K562 (cell line): ENCODE measurements at regions not wholly inside any gene's neighbourhood (a gene's known extent, or its start where the extent isn't known, plus 50 kb on each side); places are given as distances from the start of the nearest gene placed in this dataset.

Source experiments
- ATAC-seq: fragments of 200-7000 bp; cut with Tn5 transposase; 3 replicates; pipeline ENCODE4 v1.9.1; 2020; ENCODE audit warnings: moderate library complexity
- BruUV-seq: library from RNA; stranded (reverse); fragments of 400-500 nt; replicated peaks from 2 replicates; lab custom pipeline; 2021; lab: Mats Ljungman, UMichigan
- CTCF ChIA-PET: fragments of 300-600 bp; formaldehyde crosslinking; extraction: SDS; loops from one replicate; lab custom pipeline; 2021; ENCODE audit warnings: low intra/inter-chr PET ratio; lab: Yijun Ruan, JAX
- POLR2A ChIA-PET: fragments of 300-600, 350-650 bp; sonication (Branson Sonifier 250); formaldehyde crosslinking; extraction: SDS; loops from one replicate; lab custom pipeline; 2021; ENCODE audit warnings: antibody characterized with exemption, inconsistent platforms; lab: Yijun Ruan, JAX
- DNase-seq, 4 experiments: peaks; one replicate each; pipeline versions ENCODE4 v3.0.0 to v3.0.0-alpha.2; 2011 to 2018; ENCODE audit warnings: low spot score in 3 of 4, mixed read lengths in 3 of 4; ENCODE audit errors: extremely low read depth in 1 of 4
- FAIRE-seq: peaks from 2 replicates; lab custom pipeline; 2011; peaks lifted over from hg19 to GRCh38; lab: Jason Lieb, UNC
- H2AFZ ChIP-seq: 2 replicates; pipeline ENCODE4 v1.6.0; 2011; ENCODE audit warnings: low read depth, low read length, control low read depth, inconsistent platforms
- H3K27ac ChIP-seq: fragments of 200-600 bp; 3 replicates; pipeline ENCODE4 v1.8.0; 2011; ENCODE audit warnings: low read depth, mild to moderate bottlenecking, control low read depth, inconsistent platforms, low read length, moderate library complexity, mixed read lengths; ENCODE audit errors: extremely low read depth
- H3K27me3 ChIP-seq, 2 experiments: fragments of 300-600 bp in 1 of 2; 2 replicates in 1 of 2; 3 replicates in 1 of 2; pipeline versions ENCODE4 v1.6.0 to v1.8.0; 2011; ENCODE audit warnings: inconsistent platforms in 2 of 2, low read length in 2 of 2, mild to moderate bottlenecking in 1 of 2, mixed read lengths in 1 of 2, moderate library complexity in 1 of 2; ENCODE audit not compliant: control insufficient read depth in 2 of 2, insufficient read depth in 2 of 2
- H3K36me3 ChIP-seq: fragments of 300-600 bp; 3 replicates; pipeline ENCODE4 v1.8.0; 2011; ENCODE audit warnings: mild to moderate bottlenecking, low read length, inconsistent platforms; ENCODE audit not compliant: control insufficient read depth, insufficient read depth
- H3K4me1 ChIP-seq, 2 experiments: fragments of 200-600 bp in 1 of 2; replicated peaks in 1 of 2; 2 replicates in 1 of 2; 3 replicates in 1 of 2; pipeline versions ENCODE4 v1.5.1 to v1.8.0; 2011; ENCODE audit warnings: inconsistent platforms in 2 of 2, low read length in 2 of 2, mild to moderate bottlenecking in 1 of 2, mixed read lengths in 1 of 2, moderate library complexity in 1 of 2; ENCODE audit not compliant: control insufficient read depth in 2 of 2, insufficient read depth in 2 of 2
- H3K4me2 ChIP-seq: 2 replicates; pipeline ENCODE4 v1.6.1; 2011; ENCODE audit warnings: low read length, control low read depth, inconsistent platforms, mixed read lengths; ENCODE audit not compliant: insufficient read depth
- H3K4me3 ChIP-seq: fragments of 200-600 bp; sonication (generic), shearing (Covaris generic); 2 replicates; pipeline ENCODE4 v1.5.1; 2016; ENCODE audit warnings: control low read depth, inconsistent platforms
- H3K79me2 ChIP-seq: fragments of 200-600 bp; 3 replicates; pipeline ENCODE4 v1.8.0; 2011; ENCODE audit warnings: low read length, inconsistent platforms; ENCODE audit not compliant: control insufficient read depth, insufficient read depth
- H3K9ac ChIP-seq, 2 experiments: 2 replicates each; pipeline versions ENCODE4 v1.6.0 to v1.6.1; 2011; ENCODE audit warnings: low read depth in 2 of 2, low read length in 2 of 2, control low read depth in 1 of 2, inconsistent platforms in 1 of 2, mild to moderate bottlenecking in 1 of 2, mixed read lengths in 1 of 2; ENCODE audit not compliant: insufficient read depth in 1 of 2
- H3K9me1 ChIP-seq: one replicate; pipeline ENCODE4 v1.6.0; 2011; ENCODE audit warnings: inconsistent platforms, mild to moderate bottlenecking, low read length, moderate library complexity; ENCODE audit not compliant: control insufficient read depth, insufficient read depth
- H3K9me3 ChIP-seq: replicated peaks from 2 replicates; pipeline ENCODE4 v1.5.1; 2011; ENCODE audit warnings: low read depth, low read length, inconsistent platforms; ENCODE audit not compliant: control insufficient read depth, insufficient read depth
- H4K20me1 ChIP-seq: replicated peaks from 2 replicates; pipeline ENCODE4 v1.6.1; 2011; ENCODE audit warnings: low read length, inconsistent platforms, mixed read lengths; ENCODE audit not compliant: control insufficient read depth, insufficient read depth
- BRF2 ChIP-seq: IDR thresholded peaks from 3 replicates; pipeline ENCODE4 v1.6.1; 2011; ENCODE audit warnings: borderline replicate concordance, mild to moderate bottlenecking; ENCODE audit not compliant: insufficient read length, insufficient read depth
- CHCHD3 ChIP-seq: fragments of 250-450 bp; sonication (Bioruptor Pico); IDR thresholded peaks from 2 replicates; pipeline ENCODE4 v2.1.2; 2022; ENCODE audit warnings: mild to moderate bottlenecking
- EHMT2 ChIP-seq: fragments of 450-650 bp; IDR thresholded peaks from 2 replicates; pipeline ENCODE4 v1.6.1; 2018; ENCODE audit warnings: antibody characterized with exemption
- KLF6 ChIP-seq: fragments of 250-450 bp; sonication (Bioruptor Pico); IDR thresholded peaks from 2 replicates; pipeline ENCODE4 v1.4.0; 2020; ENCODE audit warnings: mild to moderate bottlenecking, moderate library complexity, borderline replicate concordance
- LEF1 ChIP-seq: fragments of 450-650 bp; IDR thresholded peaks from 2 replicates; pipeline ENCODE4 v1.6.1; 2016; ENCODE audit warnings: mild to moderate bottlenecking
- MAFG ChIP-seq: fragments of 450-650 bp; conservative IDR thresholded peaks from 2 replicates; pipeline ENCODE4 v1.6.1; 2016; ENCODE audit warnings: missing genetic modification characterization, missing compliant biosample characterization
- MBD2 ChIP-seq: sonication (generic); IDR thresholded peaks from 2 replicates; pipeline ENCODE4 v1.6.1; 2016; ENCODE audit warnings: low read depth, borderline replicate concordance
- MLLT1 ChIP-seq, 2 experiments: fragments of 450-650 bp; IDR thresholded peaks; 2 replicates each; pipeline ENCODE4 v1.6.1; 2016
- MTF1 ChIP-seq: fragments of 250-450 bp; sonication (Bioruptor Pico); IDR thresholded peaks from 2 replicates; pipeline ENCODE4 v1.9.0; 2021; ENCODE audit warnings: moderate library complexity, mild to moderate bottlenecking, inconsistent platforms, borderline replicate concordance
- NCOA6 ChIP-seq: fragments of 450-650 bp; IDR thresholded peaks from 2 replicates; pipeline ENCODE4 v1.6.1; 2017; ENCODE audit warnings: mild to moderate bottlenecking
- PURB ChIP-seq: sonication (generic); formaldehyde crosslinking; IDR thresholded peaks from 2 replicates; pipeline ENCODE4 v1.9.0; 2021; ENCODE audit warnings: low read depth, mild to moderate bottlenecking, missing genetic modification reagents
- RAD51 ChIP-seq: fragments of 450-650 bp; IDR thresholded peaks from 2 replicates; pipeline ENCODE4 v1.7.1; 2016; ENCODE audit warnings: low read depth, mild to moderate bottlenecking, borderline replicate concordance
- RHOXF2B ChIP-seq: fragments of 250-450 bp; sonication (Bioruptor Pico); conservative IDR thresholded peaks from 2 replicates; pipeline ENCODE4 v1.5.1; 2021
- SAP30 ChIP-seq: fragments of 200-600 bp; sonication (generic); IDR thresholded peaks from 2 replicates; pipeline ENCODE4 v1.6.1; 2012; ENCODE audit warnings: borderline replicate concordance, low read depth, mild to moderate bottlenecking, moderate library complexity, low read length, control low read depth, inconsistent platforms; ENCODE audit not compliant: insufficient read depth, poor library complexity, severe bottlenecking
- WGBS: fragments of 100-300 bp; shearing (Covaris generic); methylation state at CpG from one replicate; pipeline ENCODE4 v1.1.6; 2016; ENCODE audit warnings: low coverage, mixed read lengths; ENCODE audit not compliant: insufficient coverage; ENCODE audit errors: missing lambda C conversion rate; 5-methylcytosine and 5-hydroxymethylcytosine counted together
- in situ Hi-C: fragments of 300-500 bp; cut with MboI; formaldehyde crosslinking; loops from 4 replicates; pipeline ENCODE4 v1.15.0; 2018; ENCODE audit warnings: inconsistent platforms, mixed read lengths
- intact Hi-C: fragments of 100-400 bp; cut with micrococcal nuclease; formaldehyde crosslinking; loops from 2 replicates; pipeline ENCODE4 v1.14.2; 2022
- TF ChIP-seq, protein P1 (sequence below): fragments of 450-650 bp; IDR thresholded peaks from 2 replicates; pipeline ENCODE4 v1.7.1; 2018; ENCODE audit warnings: mild to moderate bottlenecking, low read depth; ENCODE audit not compliant: partially characterized antibody

- Histone ChIP-seq H3K9ac (no peak overlapping the region), H3K9me1 (no peaks in the 10 kb centered on the region), H3K4me3 (no peak overlapping the region), H3K27ac (no peak overlapping the region), H3K9me3 (peaks cover 1% of the 10 kb centered on the region; the same call in 1 of the 2 replicates), H2AFZ (no peak overlapping the region), H3K4me1 (no peaks in the 10 kb centered on the region), H3K36me3 (no peaks in the 10 kb centered on the region), H3K79me2 (no peaks in the 10 kb centered on the region), H3K4me2 (no peak overlapping the region), H4K20me1 (no peaks in the 10 kb centered on the region), H3K27me3 (no peaks in the 10 kb centered on the region)
- TF ChIP-seq LEF1 (no peak), MAFG (tag) (no peak), BRF2 (no peak), CHCHD3 (CRISPR knock-in tag) (no peak), MTF1 (CRISPR knock-in tag) (no peak), NCOA6 (no peak), KLF6 (CRISPR knock-in tag) (no peak), MBD2 (no peak), MLLT1 (IDR thresholded peaks at IDR 0.05) (no peak), EHMT2 (no peak), SAP30 (no peak), RHOXF2B (CRISPR knock-in tag) (no peak), PURB (CRISPR knock-in tag) (no peak), RAD51 (no peak)
- TF ChIP-seq, protein P1, sequence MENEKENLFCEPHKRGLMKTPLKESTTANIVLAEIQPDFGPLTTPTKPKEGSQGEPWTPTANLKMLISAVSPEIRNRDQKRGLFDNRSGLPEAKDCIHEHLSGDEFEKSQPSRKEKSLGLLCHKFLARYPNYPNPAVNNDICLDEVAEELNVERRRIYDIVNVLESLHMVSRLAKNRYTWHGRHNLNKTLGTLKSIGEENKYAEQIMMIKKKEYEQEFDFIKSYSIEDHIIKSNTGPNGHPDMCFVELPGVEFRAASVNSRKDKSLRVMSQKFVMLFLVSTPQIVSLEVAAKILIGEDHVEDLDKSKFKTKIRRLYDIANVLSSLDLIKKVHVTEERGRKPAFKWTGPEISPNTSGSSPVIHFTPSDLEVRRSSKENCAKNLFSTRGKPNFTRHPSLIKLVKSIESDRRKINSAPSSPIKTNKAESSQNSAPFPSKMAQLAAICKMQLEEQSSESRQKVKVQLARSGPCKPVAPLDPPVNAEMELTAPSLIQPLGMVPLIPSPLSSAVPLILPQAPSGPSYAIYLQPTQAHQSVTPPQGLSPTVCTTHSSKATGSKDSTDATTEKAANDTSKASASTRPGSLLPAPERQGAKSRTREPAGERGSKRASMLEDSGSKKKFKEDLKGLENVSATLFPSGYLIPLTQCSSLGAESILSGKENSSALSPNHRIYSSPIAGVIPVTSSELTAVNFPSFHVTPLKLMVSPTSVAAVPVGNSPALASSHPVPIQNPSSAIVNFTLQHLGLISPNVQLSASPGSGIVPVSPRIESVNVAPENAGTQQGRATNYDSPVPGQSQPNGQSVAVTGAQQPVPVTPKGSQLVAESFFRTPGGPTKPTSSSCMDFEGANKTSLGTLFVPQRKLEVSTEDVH = no peak
- BruUV-seq = no TSS peak
- intact Hi-C loops (no loop called here), in situ Hi-C loops (no loop called here)
- DNase-seq (no peak), FAIRE-seq (no peak), ATAC-seq (no peak)
- ChIA-PET CTCF (no interaction called here), POLR2A (no interaction called here)
- whole genome bisulfite sequencing = 0% methylated on average over 4 of the region's 4 CpGs
Measured at GRCh38 chr4:30939684-30940083, 219.5 kb downstream of the PCDH7 start.
